Mucosa of descending colon (tissue), 3 donors: ENCODE measurements at regions not wholly inside any gene's neighbourhood (a gene's known extent, or its start where the extent isn't known, plus 50 kb on each side); places are given as distances from the start of the nearest gene placed in this dataset.

Source experiments
- ATAC-seq: fragments of 200-7000 bp; cut with Tn5 transposase; one replicate; pipeline ENCODE4 v1.9.1; 2020; ENCODE audit warnings: mild to moderate bottlenecking, moderate library complexity
- DNase-seq, 3 donors: peaks; one replicate each; pipeline ENCODE4 v3.0.0-alpha.2; 2020
- H3K36me3 ChIP-seq: fragments of 200-600 bp; one replicate; pipeline ENCODE4 v1.8.0; 2021; ENCODE audit warnings: low read depth, mild to moderate bottlenecking
- H3K4me1 ChIP-seq: fragments of 200-600 bp; one replicate; pipeline ENCODE4 v1.8.0; 2021; ENCODE audit warnings: low read depth, mild to moderate bottlenecking
- H3K4me3 ChIP-seq: fragments of 200-600 bp; one replicate; pipeline ENCODE4 v1.8.0; 2021; ENCODE audit warnings: mild to moderate bottlenecking
- H3K9me3 ChIP-seq: fragments of 200-600 bp; one replicate; pipeline ENCODE4 v1.8.0; 2021; ENCODE audit warnings: mild to moderate bottlenecking
- intact Hi-C, 2 donors: fragments of 100-400 bp; cut with DNase I in 1 of 2; cut with micrococcal nuclease in 1 of 2; formaldehyde crosslinking; loops; one replicate each; pipeline versions ENCODE4 v1.11.0 to v1.11.1; 2022; cut with DNase I, micrococcal nuclease
- TF ChIP-seq, protein P1 (sequence below): fragments of 200-600 bp; IDR thresholded peaks from one replicate; pipeline ENCODE4 v1.8.0; 2022; ENCODE audit warnings: antibody characterized with exemption, mild to moderate bottlenecking
- donor health status: DM: no; HTN: no; CAD: no; lungs with moderate emphysema.
- donor health status: DM: no; HTN: no; CAD: no.
- donor health status: DM: no; HTN: yes; CAD: no.

DNA sequence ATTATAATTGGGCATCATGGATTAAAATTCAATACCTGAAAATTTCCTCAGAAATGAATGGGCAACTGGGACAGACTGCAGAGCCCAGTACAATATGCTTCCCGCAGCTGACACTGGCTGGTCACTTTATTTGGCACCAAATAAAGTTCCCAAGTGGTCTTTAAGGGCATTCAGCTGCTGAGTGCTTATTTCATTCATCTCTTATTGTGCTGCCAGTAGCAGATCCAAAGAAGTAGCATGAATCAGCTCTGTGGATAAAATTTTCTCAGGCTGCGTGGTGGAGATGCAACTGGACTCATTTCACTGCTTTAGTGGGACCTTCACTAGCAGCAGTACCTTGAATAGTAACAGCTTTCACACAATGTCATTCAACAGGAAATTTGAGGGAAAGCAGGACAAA, 226.3 kb upstream of the ADGRL2 start:
- ATAC-seq: no peak
- DNase-seq: no peak
- H3K4me1 ChIP-seq: no peaks in the 10 kb centered on the region
- H3K4me3 ChIP-seq: no peak overlapping the region
- no peaks in the 10 kb centered on the region for H3K9me3 ChIP-seq
- intact Hi-C loops: no loop called here
- H3K36me3 ChIP-seq: no peaks in the 10 kb centered on the region
- TF ChIP-seq, protein P1, sequence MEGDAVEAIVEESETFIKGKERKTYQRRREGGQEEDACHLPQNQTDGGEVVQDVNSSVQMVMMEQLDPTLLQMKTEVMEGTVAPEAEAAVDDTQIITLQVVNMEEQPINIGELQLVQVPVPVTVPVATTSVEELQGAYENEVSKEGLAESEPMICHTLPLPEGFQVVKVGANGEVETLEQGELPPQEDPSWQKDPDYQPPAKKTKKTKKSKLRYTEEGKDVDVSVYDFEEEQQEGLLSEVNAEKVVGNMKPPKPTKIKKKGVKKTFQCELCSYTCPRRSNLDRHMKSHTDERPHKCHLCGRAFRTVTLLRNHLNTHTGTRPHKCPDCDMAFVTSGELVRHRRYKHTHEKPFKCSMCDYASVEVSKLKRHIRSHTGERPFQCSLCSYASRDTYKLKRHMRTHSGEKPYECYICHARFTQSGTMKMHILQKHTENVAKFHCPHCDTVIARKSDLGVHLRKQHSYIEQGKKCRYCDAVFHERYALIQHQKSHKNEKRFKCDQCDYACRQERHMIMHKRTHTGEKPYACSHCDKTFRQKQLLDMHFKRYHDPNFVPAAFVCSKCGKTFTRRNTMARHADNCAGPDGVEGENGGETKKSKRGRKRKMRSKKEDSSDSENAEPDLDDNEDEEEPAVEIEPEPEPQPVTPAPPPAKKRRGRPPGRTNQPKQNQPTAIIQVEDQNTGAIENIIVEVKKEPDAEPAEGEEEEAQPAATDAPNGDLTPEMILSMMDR: no peak

DNA sequence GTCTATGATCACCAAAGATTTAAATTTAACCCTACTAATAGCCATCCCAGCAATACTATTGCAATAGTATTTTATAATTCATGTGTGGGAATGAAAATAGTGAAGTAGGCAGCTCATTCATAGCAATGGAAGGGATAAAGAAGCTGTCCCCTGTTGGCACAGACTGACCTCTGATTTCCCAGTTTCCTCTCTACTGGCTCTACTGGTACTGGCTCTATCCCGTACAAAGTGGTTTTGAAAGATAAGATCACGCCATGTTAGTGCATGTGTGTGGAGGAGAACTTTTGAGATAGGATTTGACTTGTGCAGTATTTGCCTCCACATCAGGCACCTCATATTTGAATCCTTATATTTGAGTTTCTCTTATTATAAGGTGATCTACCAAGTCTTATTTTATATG, 227.3 kb upstream of the ADGRL2 start:
- Histone ChIP-seq H3K4me3 (no peak overlapping the region), H3K9me3 (no peaks in the 10 kb centered on the region), H3K36me3 (no peaks in the 10 kb centered on the region), H3K4me1 (no peaks in the 10 kb centered on the region)
- no peak for DNase-seq
- no peak for ATAC-seq
- intact Hi-C loops: no loop called here
- TF ChIP-seq, protein P1: no peak

DNA sequence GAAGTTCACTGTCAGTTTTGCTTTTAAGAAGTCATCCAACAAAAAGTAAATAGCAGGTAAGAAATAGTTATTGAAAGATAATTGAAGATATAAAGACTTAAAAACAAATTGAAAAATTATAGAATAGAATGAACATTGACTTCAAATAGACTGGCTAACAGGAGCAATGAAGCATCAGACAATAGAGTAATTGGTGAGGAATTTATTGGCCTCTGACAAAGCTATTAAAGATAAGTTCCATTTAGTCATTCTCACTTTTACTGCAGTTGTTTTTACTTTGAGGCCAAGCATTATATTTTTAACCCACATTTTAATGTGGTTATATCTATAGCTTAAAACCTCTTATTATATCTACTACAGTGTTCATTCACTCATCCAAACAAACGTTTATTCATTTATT, 228.8 kb upstream of the ADGRL2 start:
- intact Hi-C loops: no loop called here
- Histone ChIP-seq H3K4me3 (no peak overlapping the region), H3K36me3 (no peaks in the 10 kb centered on the region), H3K4me1 (no peaks in the 10 kb centered on the region), H3K9me3 (no peaks in the 10 kb centered on the region)
- ATAC-seq (no peak), DNase-seq (no peak)
- TF ChIP-seq, protein P1: no peak

DNA sequence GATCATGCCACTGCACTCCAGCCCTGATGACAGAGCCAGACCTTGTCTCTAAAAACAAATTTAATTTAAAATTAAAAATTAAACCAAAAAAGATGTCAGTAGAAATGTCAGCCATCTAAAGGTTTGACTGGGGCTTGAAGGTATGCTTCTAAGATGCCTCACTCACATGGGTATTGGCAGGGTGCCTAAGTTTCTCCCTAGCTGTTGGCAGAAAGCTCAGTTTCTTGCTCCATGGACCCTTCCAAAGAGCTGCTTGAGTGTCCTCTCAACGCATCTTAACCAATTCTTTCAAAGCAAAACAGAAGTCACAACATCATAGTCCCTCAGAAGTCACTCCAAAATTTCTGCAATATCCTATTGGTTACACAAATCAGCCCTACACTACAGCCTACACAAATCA, 231.0 kb upstream of the ADGRL2 start:
- ATAC-seq: no peak
- Histone ChIP-seq H3K36me3 (no peaks in the 10 kb centered on the region), H3K4me1 (no peaks in the 10 kb centered on the region), H3K9me3 (no peaks in the 10 kb centered on the region), H3K4me3 (no peak overlapping the region)
- TF ChIP-seq, protein P1: no peak
- intact Hi-C loops: no loop called here
- no peak for DNase-seq

DNA sequence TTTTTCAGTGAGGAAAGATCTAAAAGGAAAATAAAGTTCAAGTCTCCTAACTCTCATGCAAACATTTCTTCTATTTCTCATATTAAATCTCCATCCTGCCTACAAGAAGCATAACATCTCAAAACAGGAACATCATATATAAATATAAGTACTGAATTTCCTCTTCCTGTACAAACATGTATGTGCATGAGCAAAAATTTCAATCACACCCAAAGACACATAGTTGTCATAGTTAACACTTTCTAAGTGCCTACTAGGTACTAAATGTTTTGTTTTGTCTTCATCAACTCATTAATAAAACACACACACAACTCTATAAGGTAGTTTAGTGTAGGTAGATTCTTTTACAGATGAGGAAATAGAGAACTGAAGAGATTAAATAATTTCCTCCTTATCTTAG, 237.1 kb upstream of the ADGRL2 start:
- TF ChIP-seq, protein P1: no peak
- Histone ChIP-seq H3K4me3 (no peak overlapping the region), H3K36me3 (no peaks in the 10 kb centered on the region), H3K4me1 (no peaks in the 10 kb centered on the region), H3K9me3 (no peaks in the 10 kb centered on the region)
- intact Hi-C loops: no loop called here
- no peak for DNase-seq
- ATAC-seq: no peak

DNA sequence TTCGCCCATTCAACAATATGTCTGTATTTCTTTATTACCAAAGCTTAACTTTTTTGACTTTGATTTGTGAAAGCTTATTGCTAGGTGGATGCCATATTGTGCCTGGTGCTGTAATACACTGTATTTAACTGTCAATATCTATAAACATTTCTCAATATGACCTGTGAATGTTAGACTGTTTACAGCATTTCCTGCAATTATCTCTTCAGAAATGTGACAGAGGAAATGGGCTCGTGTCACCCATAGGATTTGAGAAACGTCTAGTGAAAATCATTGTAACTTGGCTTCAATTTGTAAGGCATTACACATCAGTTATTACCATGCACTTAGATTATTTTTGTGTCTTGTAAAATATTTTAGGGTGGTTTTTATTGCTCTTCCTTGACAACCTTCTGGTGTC, 237.8 kb upstream of the ADGRL2 start:
- TF ChIP-seq, protein P1: no peak
- no peak for DNase-seq
- no peaks in the 10 kb centered on the region for H3K4me1 ChIP-seq
- H3K36me3 ChIP-seq: no peaks in the 10 kb centered on the region
- intact Hi-C loops: no loop called here
- no peak for ATAC-seq
- H3K9me3 ChIP-seq: no peaks in the 10 kb centered on the region
- no peak overlapping the region for H3K4me3 ChIP-seq
